Mesendoderm (in vitro differentiated cells): ENCODE measurements at regions not wholly inside any gene's neighbourhood (a gene's known extent, or its start where the extent isn't known, plus 50 kb on each side); places are given as distances from the start of the nearest gene placed in this dataset.

Source experiments
- DNase-seq: peaks from one replicate; pipeline ENCODE4 v3.0.0; 2013
- H2AK5ac ChIP-seq: 2 replicates; pipeline ENCODE4 v1.6.1; 2013; ENCODE audit warnings: low read length, inconsistent platforms
- H2BK120ac ChIP-seq: 2 replicates; pipeline ENCODE4 v1.6.1; 2013; ENCODE audit warnings: low read depth, mild to moderate bottlenecking, low read length, moderate library complexity, mixed read lengths
- H2BK15ac ChIP-seq: replicated peaks from 2 replicates; pipeline ENCODE4 v1.6.1; 2013; ENCODE audit warnings: low read depth, mild to moderate bottlenecking, moderate library complexity
- H2BK5ac ChIP-seq: 2 replicates; pipeline ENCODE4 v1.6.1; 2013; ENCODE audit warnings: low read length, inconsistent platforms
- H3K18ac ChIP-seq: 2 replicates; pipeline ENCODE4 v1.6.1; 2013; ENCODE audit warnings: mild to moderate bottlenecking, low read length, mixed read lengths
- H3K23ac ChIP-seq: one replicate; pipeline ENCODE4 v1.6.1; 2013; ENCODE audit warnings: low read length
- H3K27ac ChIP-seq: 2 replicates; pipeline ENCODE4 v1.5.1; 2013; ENCODE audit warnings: low read depth, mild to moderate bottlenecking, inconsistent platforms, low read length, moderate library complexity
- H3K27me3 ChIP-seq: 2 replicates; pipeline ENCODE4 v1.6.1; 2013; ENCODE audit warnings: low read length, control low read depth, mild to moderate bottlenecking, inconsistent platforms; ENCODE audit not compliant: insufficient read depth, poor library complexity
- H3K36me3 ChIP-seq: 2 replicates; pipeline ENCODE4 v1.6.1; 2013; ENCODE audit warnings: low read length, inconsistent platforms; ENCODE audit not compliant: control insufficient read depth, insufficient read depth
- H3K4ac ChIP-seq: one replicate; pipeline ENCODE4 v1.6.1; 2013; ENCODE audit warnings: low read depth, mild to moderate bottlenecking, low read length, moderate library complexity
- H3K4me1 ChIP-seq: 2 replicates; pipeline ENCODE4 v1.6.1; 2013; ENCODE audit warnings: low read depth, low read length, inconsistent platforms; ENCODE audit not compliant: control insufficient read depth
- H3K4me2 ChIP-seq: 2 replicates; pipeline ENCODE4 v1.6.1; 2013; ENCODE audit warnings: low read length
- H3K4me3 ChIP-seq: 2 replicates; pipeline ENCODE4 v1.5.1; 2013; ENCODE audit warnings: mild to moderate bottlenecking, low read length
- H3K56ac ChIP-seq: one replicate; pipeline ENCODE4 v1.6.1; 2013; ENCODE audit warnings: low read length
- H3K79me1 ChIP-seq: 2 replicates; pipeline ENCODE4 v1.6.1; 2013; ENCODE audit warnings: low read length, inconsistent platforms
- H3K79me2 ChIP-seq: 2 replicates; pipeline ENCODE4 v1.6.1; 2013; ENCODE audit warnings: mild to moderate bottlenecking, low read length; ENCODE audit not compliant: control insufficient read depth, insufficient read depth
- H3K9ac ChIP-seq: 2 replicates; pipeline ENCODE4 v1.6.1; 2013; ENCODE audit warnings: low read length, inconsistent platforms
- H4K5ac ChIP-seq: one replicate; pipeline ENCODE4 v1.6.1; 2013; ENCODE audit warnings: low read length
- H4K8ac ChIP-seq: one replicate; pipeline ENCODE4 v1.6.1; 2013; ENCODE audit warnings: low read depth, mild to moderate bottlenecking, control low read depth, low read length, moderate library complexity
- WGBS: extraction: QIAGEN DNeasy Blood & Tissue Kit; methylation state at CpG from one replicate; pipeline ENCODE4 v1.1.7; 2013; ENCODE audit warnings: low lambda C conversion rate, missing lambda C conversion rate; ENCODE audit not compliant: insufficient coverage; ENCODE audit errors: extremely low coverage; 5-methylcytosine and 5-hydroxymethylcytosine counted together

DNA sequence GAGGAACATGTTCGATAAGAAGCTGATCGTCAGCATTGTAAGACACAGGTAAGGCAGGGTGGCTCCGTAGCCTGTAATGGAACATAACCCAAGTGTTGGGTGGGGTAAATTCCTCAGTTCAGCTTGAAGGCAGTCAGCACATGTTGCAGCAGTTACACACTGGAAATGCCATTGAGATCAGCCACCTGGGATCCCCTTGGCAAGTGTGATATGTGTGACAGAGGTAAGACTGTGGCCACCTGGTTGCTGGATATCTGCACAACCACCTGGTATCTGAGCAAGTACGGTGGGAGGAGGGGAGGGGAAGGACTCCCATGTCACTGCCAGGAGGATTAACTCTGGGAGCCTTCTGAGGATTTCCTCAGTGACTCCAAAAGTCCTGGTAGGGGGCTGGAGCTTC, 158.0 kb upstream of the CAND1 start:
- DNase-seq, result no peak
- no peak overlapping the region for H3K56ac ChIP-seq

DNA sequence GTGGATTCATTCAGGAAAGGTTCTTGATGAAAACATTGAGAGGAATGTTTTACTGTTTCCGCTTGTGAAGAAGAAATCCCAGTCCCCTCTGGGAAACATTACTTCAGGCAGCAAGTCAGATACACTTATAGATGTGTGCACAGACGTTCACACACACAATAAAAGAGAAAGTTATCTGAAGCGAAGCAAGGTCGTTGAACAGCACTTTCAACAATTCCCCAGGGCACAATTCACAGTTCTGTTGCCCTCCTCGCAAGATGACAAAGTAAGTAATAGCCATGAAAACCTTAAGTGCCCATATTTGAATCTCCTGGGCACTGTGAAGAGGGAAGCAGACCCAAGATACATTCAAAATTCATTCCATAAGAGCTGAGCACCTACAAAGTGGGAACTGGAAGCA, 156.6 kb upstream of the CAND1 start:
- Histone ChIP-seq H2BK5ac (no peak overlapping the region), H3K79me2 (no peaks in the 10 kb centered on the region), H4K8ac (no peak overlapping the region), H3K56ac (no peak overlapping the region), H3K4me2 (no peak overlapping the region), H2BK120ac (no peak overlapping the region), H3K9ac (no peak overlapping the region), H3K36me3 (no peaks in the 10 kb centered on the region), H3K23ac (no peak overlapping the region), H4K5ac (no peak overlapping the region), H3K27me3 (no peaks in the 10 kb centered on the region), H3K4me1 (no peaks in the 10 kb centered on the region), H3K4ac (no peak overlapping the region), H3K18ac (no peak overlapping the region), H3K79me1 (no peaks in the 10 kb centered on the region), H3K4me3 (no peak overlapping the region), H2AK5ac (no peak overlapping the region), H2BK15ac (no peak overlapping the region), H3K27ac (no peak overlapping the region)
- DNase-seq, result no peak
- no CpG with 5 or more reads among the region's 5 CpGs for WGBS

More for the DNA sequence above, 158.0 kb upstream of the CAND1 start:
- Histone ChIP-seq H2BK120ac (no peak overlapping the region), H3K4ac (no peak overlapping the region), H3K9ac (no peak overlapping the region), H4K5ac (no peak overlapping the region), H3K4me1 (no peaks in the 10 kb centered on the region), H2BK15ac (no peak overlapping the region), H2BK5ac (no peak overlapping the region), H3K36me3 (no peaks in the 10 kb centered on the region), H2AK5ac (no peak overlapping the region), H3K4me2 (no peak overlapping the region), H3K79me2 (no peaks in the 10 kb centered on the region), H4K8ac (no peak overlapping the region), H3K4me3 (no peak overlapping the region), H3K27me3 (no peaks in the 10 kb centered on the region), H3K18ac (no peak overlapping the region), H3K23ac (no peak overlapping the region), H3K79me1 (no peaks in the 10 kb centered on the region), H3K27ac (no peak overlapping the region)
- WGBS, result no CpG with 5 or more reads among the region's 4 CpGs

DNA sequence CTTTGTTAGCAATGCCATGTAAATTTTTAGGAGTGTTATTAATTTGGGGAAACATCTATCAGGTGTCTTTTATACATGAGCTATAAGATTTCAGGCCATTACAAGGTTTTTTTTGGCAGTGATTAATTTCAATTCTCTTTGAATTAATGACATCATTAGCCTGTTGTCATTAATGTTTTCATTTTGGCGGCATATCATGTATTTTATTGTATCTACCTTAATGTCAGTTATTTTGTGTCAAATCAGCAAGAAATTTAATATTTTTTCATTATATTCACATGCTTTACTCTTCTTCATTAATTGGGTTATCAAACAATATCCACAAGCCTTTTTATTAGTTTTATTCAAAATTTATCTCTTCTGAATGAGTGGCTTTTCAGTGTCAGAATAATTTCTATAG, 153.0 kb upstream of the CAND1 start:
- DNase-seq, result no peak
- Histone ChIP-seq H2AK5ac (no peak overlapping the region), H3K36me3 (no peaks in the 10 kb centered on the region), H2BK15ac (no peak overlapping the region), H3K79me1 (no peaks in the 10 kb centered on the region), H3K27ac (no peak overlapping the region), H3K23ac (no peak overlapping the region), H3K4ac (no peak overlapping the region), H3K9ac (no peak overlapping the region), H4K8ac (no peak overlapping the region), H3K27me3 (no peaks in the 10 kb centered on the region), H3K18ac (no peak overlapping the region), H3K79me2 (no peaks in the 10 kb centered on the region), H2BK5ac (no peak overlapping the region), H4K5ac (no peak overlapping the region), H3K56ac (no peak overlapping the region), H3K4me1 (no peaks in the 10 kb centered on the region), H2BK120ac (no peak overlapping the region), H3K4me3 (no peak overlapping the region), H3K4me2 (no peak overlapping the region)
- no CpG with 5 or more reads among the region's 1 CpG for WGBS

DNA sequence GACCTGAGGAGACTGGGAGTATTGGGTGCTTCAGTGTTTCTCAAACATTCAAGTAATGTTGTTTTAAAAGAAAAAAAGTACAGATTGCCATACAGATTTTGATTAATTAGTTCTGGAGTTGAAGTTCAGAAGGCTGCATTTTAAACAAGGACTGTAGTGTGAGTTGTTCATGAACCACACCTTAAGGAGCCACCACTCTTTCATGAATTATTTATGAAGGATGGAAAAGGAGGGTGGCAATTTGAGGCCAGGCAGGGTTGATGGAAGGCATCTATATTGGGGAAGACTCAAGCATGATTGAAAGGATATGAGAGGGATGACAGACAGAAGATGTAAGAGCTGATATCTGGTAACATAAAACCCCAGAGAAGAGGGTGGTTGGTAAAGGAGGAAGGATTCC, 146.6 kb upstream of the CAND1 start:
- no peak overlapping the region for H3K4me2 ChIP-seq
- no peaks in the 10 kb centered on the region for H3K36me3 ChIP-seq
- H2BK5ac ChIP-seq, result no peak overlapping the region
- no peak overlapping the region for H3K27ac ChIP-seq
- no peak overlapping the region for H4K8ac ChIP-seq
- no peaks in the 10 kb centered on the region for H3K79me1 ChIP-seq
- H3K4me3 ChIP-seq, result no peak overlapping the region
- H3K27me3 ChIP-seq, result no peaks in the 10 kb centered on the region
- H3K9ac ChIP-seq, result no peak overlapping the region
- no peaks in the 10 kb centered on the region for H3K4me1 ChIP-seq
- H3K23ac ChIP-seq, result no peak overlapping the region
- no peak overlapping the region for H2BK120ac ChIP-seq
- no peaks in the 10 kb centered on the region for H3K79me2 ChIP-seq
- no peak overlapping the region for H3K4ac ChIP-seq
- DNase-seq, result no peak
- no peak overlapping the region for H3K56ac ChIP-seq
- no peak overlapping the region for H3K18ac ChIP-seq
- H2BK15ac ChIP-seq, result no peak overlapping the region
- no peak overlapping the region for H2AK5ac ChIP-seq
- H4K5ac ChIP-seq, result no peak overlapping the region

DNA sequence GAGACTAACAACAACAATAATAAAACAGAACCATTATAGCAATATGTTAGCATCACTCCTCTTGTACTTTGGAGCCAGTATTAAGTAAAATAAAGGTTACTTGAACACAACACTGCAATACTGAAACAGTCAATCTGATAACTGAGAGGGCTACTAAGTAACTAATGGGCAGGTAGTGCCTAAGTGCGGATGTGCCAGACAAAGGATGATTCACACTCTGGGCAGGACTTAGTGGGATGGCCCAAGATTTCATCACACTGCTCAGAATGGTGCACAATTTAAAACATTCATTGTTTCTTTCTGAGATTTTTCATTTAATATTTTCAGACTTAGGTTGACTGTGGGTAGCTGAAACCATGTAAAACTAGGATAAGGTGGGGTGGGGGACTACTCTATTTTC, 131.9 kb upstream of the CAND1 start:
- Histone ChIP-seq H3K18ac (no peak overlapping the region), H4K5ac (no peak overlapping the region), H3K4ac (no peak overlapping the region), H2BK5ac (no peak overlapping the region), H3K4me2 (no peak overlapping the region), H3K27ac (no peak overlapping the region), H3K56ac (no peak overlapping the region), H2BK15ac (no peak overlapping the region), H3K79me1 (no peaks in the 10 kb centered on the region), H3K79me2 (no peaks in the 10 kb centered on the region), H3K4me1 (no peaks in the 10 kb centered on the region), H2AK5ac (no peak overlapping the region), H3K9ac (no peak overlapping the region), H3K36me3 (no peaks in the 10 kb centered on the region), H4K8ac (no peak overlapping the region), H3K27me3 (peaks cover 2% of the 10 kb centered on the region), H3K4me3 (no peak overlapping the region), H3K23ac (no peak overlapping the region), H2BK120ac (no peak overlapping the region)
- no CpG with 5 or more reads among the region's 1 CpG for WGBS
- DNase-seq, result no peak

DNA sequence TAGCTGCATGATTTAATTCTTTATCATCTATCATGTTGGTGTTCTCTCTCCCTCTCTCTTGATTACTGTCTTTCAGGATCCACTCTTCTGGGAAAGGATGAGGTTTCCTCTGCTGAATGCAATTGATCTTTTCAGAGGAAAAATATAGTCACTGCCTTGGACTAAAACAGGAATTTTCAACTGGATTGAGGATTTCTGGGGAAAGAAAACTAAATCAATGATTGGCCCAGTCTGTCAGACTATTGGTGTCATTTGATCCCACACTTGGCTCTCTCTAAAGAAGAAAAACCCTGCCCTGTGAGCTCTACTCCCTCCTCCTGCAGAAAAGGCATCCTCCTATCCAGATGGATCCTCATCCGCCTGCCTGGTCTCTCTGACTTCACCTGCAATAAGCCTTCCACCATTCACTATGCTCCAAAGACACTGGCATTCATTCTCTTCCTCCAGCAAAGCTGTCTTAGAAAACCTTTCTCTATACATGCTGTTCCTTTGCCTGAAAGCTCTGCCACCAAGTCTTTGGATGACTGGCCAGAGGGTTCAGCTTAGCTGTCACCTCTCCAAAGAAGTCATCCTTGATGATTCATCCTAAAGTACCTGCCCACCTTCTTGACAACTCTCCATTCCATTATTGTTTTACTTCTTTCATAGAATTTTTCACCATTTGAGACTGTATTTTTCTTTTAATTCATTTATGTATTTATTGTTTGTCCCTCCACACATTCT, 127.7 kb upstream of the CAND1 start:
- H2BK5ac ChIP-seq, result no peak overlapping the region

More for the DNA sequence above, 127.7 kb upstream of the CAND1 start:
- H3K79me1 ChIP-seq, result no peaks in the 10 kb centered on the region
- no CpG with 5 or more reads among the region's 1 CpG for WGBS
- H2AK5ac ChIP-seq, result no peak overlapping the region
- H4K5ac ChIP-seq, result no peak overlapping the region
- H3K79me2 ChIP-seq, result no peaks in the 10 kb centered on the region
- no peak overlapping the region for H3K18ac ChIP-seq
- no peaks in the 10 kb centered on the region for H3K4me1 ChIP-seq
- H4K8ac ChIP-seq, result no peak overlapping the region
- no peaks in the 10 kb centered on the region for H3K36me3 ChIP-seq
- H3K23ac ChIP-seq, result no peak overlapping the region
- H3K4me3 ChIP-seq, result no peak overlapping the region
- H2BK120ac ChIP-seq, result no peak overlapping the region
- no peak for DNase-seq
- H3K4me2 ChIP-seq, result no peak overlapping the region
- no peaks in the 10 kb centered on the region for H3K27me3 ChIP-seq
- H3K9ac ChIP-seq, result no peak overlapping the region
- no peak overlapping the region for H3K27ac ChIP-seq
- H2BK15ac ChIP-seq, result no peak overlapping the region
- H3K4ac ChIP-seq, result no peak overlapping the region
- H3K56ac ChIP-seq, result no peak overlapping the region
